DOHH2 (cell line): ENCODE measurements at regions not wholly inside any gene's neighbourhood (a gene's known extent, or its start where the extent isn't known, plus 50 kb on each side); places are given as distances from the start of the nearest gene placed in this dataset.

Experiments
- H3F3A ChIP-seq: fragments of 200-600 bp; sonication (generic), shearing (Covaris generic); 2 replicates; pipeline ENCODE4 v1.6.0; 2016; ENCODE audit warnings: antibody characterized with exemption, mild to moderate bottlenecking; ENCODE audit not compliant: control insufficient read depth, insufficient read depth
- H3K27ac ChIP-seq: fragments of 200-600 bp; sonication (generic); 2 replicates; pipeline ENCODE4 v1.5.1; 2014; ENCODE audit warnings: low read depth, mild to moderate bottlenecking, low read length, moderate library complexity
- H3K27me3 ChIP-seq: fragments of 200-600 bp; sonication (generic); 2 replicates; pipeline ENCODE4 v1.6.1; 2014; ENCODE audit warnings: mild to moderate bottlenecking, low read length, mixed read lengths; ENCODE audit not compliant: control insufficient read depth
- H3K36me3 ChIP-seq: fragments of 200-600 bp; sonication (generic); 2 replicates; pipeline ENCODE4 v1.6.1; 2014; ENCODE audit warnings: mild to moderate bottlenecking, low read length, moderate library complexity, mixed read lengths; ENCODE audit not compliant: control insufficient read depth
- H3K4me1 ChIP-seq: fragments of 200-600 bp; sonication (generic); 2 replicates; pipeline ENCODE4 v1.6.1; 2014; ENCODE audit warnings: mild to moderate bottlenecking, low read length, mixed read lengths; ENCODE audit not compliant: control insufficient read depth
- H3K4me2 ChIP-seq: fragments of 200-600 bp; sonication (generic); 2 replicates; pipeline ENCODE4 v1.6.0; 2014; ENCODE audit warnings: mild to moderate bottlenecking, low read length, moderate library complexity
- H3K4me3 ChIP-seq: fragments of 200-600 bp; sonication (generic); 2 replicates; pipeline ENCODE4 v1.5.1; 2014; ENCODE audit warnings: mild to moderate bottlenecking, low read length, mixed read lengths
- H3K79me2 ChIP-seq: fragments of 200-600 bp; sonication (generic); 2 replicates; pipeline ENCODE4 v1.6.1; 2014; ENCODE audit warnings: mild to moderate bottlenecking, low read length, mixed read lengths; ENCODE audit not compliant: control insufficient read depth
- H3K9me2 ChIP-seq: fragments of 200-600 bp; sonication (generic); replicated peaks from 2 replicates; pipeline ENCODE4 v1.6.1; 2014; ENCODE audit warnings: mild to moderate bottlenecking, low read length, mixed read lengths; ENCODE audit not compliant: control insufficient read depth
- H3K9me3 ChIP-seq: fragments of 200-600 bp; sonication (generic); 2 replicates; pipeline ENCODE4 v1.6.1; 2014; ENCODE audit warnings: antibody characterized with exemption, low read length, mixed read lengths; ENCODE audit not compliant: control insufficient read depth, insufficient read depth
- H4K20me1 ChIP-seq: fragments of 200-600 bp; sonication (generic); 2 replicates; pipeline ENCODE4 v1.6.0; 2014; ENCODE audit warnings: low read depth, mild to moderate bottlenecking, antibody characterized with exemption, low read length, moderate library complexity; ENCODE audit not compliant: control insufficient read depth, insufficient read depth
- EZH2phosphoT487 ChIP-seq: fragments of 200-600 bp; sonication (generic); IDR thresholded peaks from 2 replicates; pipeline ENCODE4 v1.6.1; 2017; ENCODE audit warnings: borderline replicate concordance, mild to moderate bottlenecking, antibody characterized with exemption, low read length, moderate library complexity, mixed read lengths
- TF ChIP-seq, protein P1 (sequence below): fragments of 200-600 bp; sonication (generic); IDR thresholded peaks from one replicate; pipeline ENCODE4 v1.5.1; 2014; ENCODE audit warnings: antibody characterized with exemption, mild to moderate bottlenecking, low read depth, low read length; ENCODE audit not compliant: poor library complexity, severe bottlenecking

GRCh38 chr3:6809349-6809748, 51.6 kb upstream of the GRM7 start:
- no peaks in the 10 kb centered on the region for H3K36me3 ChIP-seq
- H3K4me1 ChIP-seq = no peaks in the 10 kb centered on the region
- no peak overlapping the region for H3K27ac ChIP-seq
- TF ChIP-seq, protein P1, sequence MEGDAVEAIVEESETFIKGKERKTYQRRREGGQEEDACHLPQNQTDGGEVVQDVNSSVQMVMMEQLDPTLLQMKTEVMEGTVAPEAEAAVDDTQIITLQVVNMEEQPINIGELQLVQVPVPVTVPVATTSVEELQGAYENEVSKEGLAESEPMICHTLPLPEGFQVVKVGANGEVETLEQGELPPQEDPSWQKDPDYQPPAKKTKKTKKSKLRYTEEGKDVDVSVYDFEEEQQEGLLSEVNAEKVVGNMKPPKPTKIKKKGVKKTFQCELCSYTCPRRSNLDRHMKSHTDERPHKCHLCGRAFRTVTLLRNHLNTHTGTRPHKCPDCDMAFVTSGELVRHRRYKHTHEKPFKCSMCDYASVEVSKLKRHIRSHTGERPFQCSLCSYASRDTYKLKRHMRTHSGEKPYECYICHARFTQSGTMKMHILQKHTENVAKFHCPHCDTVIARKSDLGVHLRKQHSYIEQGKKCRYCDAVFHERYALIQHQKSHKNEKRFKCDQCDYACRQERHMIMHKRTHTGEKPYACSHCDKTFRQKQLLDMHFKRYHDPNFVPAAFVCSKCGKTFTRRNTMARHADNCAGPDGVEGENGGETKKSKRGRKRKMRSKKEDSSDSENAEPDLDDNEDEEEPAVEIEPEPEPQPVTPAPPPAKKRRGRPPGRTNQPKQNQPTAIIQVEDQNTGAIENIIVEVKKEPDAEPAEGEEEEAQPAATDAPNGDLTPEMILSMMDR = no peak
- no peak for TF ChIP-seq EZH2phosphoT487
- no peaks in the 10 kb centered on the region for H3F3A ChIP-seq
- no peaks in the 10 kb centered on the region for H3K9me3 ChIP-seq
- H3K79me2 ChIP-seq = no peaks in the 10 kb centered on the region
- H3K4me3 ChIP-seq = no peak overlapping the region
- no peaks in the 10 kb centered on the region for H3K9me2 ChIP-seq
- H3K27me3 ChIP-seq = no peaks in the 10 kb centered on the region
- no peak overlapping the region for H3K4me2 ChIP-seq
- no peaks in the 10 kb centered on the region for H4K20me1 ChIP-seq
